ENCODE measurements at regions not wholly inside any gene's neighbourhood (a gene's known extent, or its start where the extent isn't known, plus 50 kb on each side); places are given as distances from the start of the nearest gene placed in this dataset.

- no peak for TF ChIP-seq CTCF (optimal IDR thresholded peaks at IDR 0.05 in 1 of 3, IDR thresholded peaks at IDR 0.05 in 1 of 3, conservative IDR thresholded peaks at IDR 0.05 in 1 of 3; ENCODE audit: extremely low read depth in 1 of 3, insufficient read depth in 2 of 3, low read length in 3 of 3)
- no peak for TF ChIP-seq EZH2 (IDR thresholded peaks at IDR 0.05; ENCODE audit: low read length)
Measured at GRCh38 chr5:164012371-164012770, 507.0 kb downstream of the MAT2B start.

All from keratinocyte (primary cell).